ENCODE measurements at regions not wholly inside any gene's neighbourhood (a gene's known extent, or its start where the extent isn't known, plus 50 kb on each side); places are given as distances from the start of the nearest gene placed in this dataset.

- H3K4me3 ChIP-seq = no peak overlapping the region
- intact Hi-C loops (cut with DNase I, micrococcal nuclease) = no loop called here
- TF ChIP-seq CTCF (IDR thresholded peaks at IDR 0.05) = no peak
- no peak for ATAC-seq
- DNase-seq = no peak
- no peaks in the 10 kb centered on the region for H3K4me1 ChIP-seq (ENCODE audit: low read depth)
- no peaks in the 10 kb centered on the region for H3K36me3 ChIP-seq (ENCODE audit: low read depth)
- H3K9me3 ChIP-seq = no peaks in the 10 kb centered on the region
These were observed 1021.7 kb downstream of the NR2F1-AS1 start for GRCh38 chr5:92559331-92559730.

GRCh38 chr5:92556747-92557146, 1024.3 kb downstream of the NR2F1-AS1 start:
- intact Hi-C loops (cut with DNase I, micrococcal nuclease) = no loop called here
- no peak for TF ChIP-seq CTCF (IDR thresholded peaks at IDR 0.05)
- no peaks in the 10 kb centered on the region for H3K4me1 ChIP-seq (ENCODE audit: low read depth)
- H3K36me3 ChIP-seq (ENCODE audit: low read depth) = no peaks in the 10 kb centered on the region
- ATAC-seq = no peak
- no peaks in the 10 kb centered on the region for H3K9me3 ChIP-seq
- no peak overlapping the region for H3K4me3 ChIP-seq
- DNase-seq = no peak

GRCh38 chr5:92554447-92555085, 1026.5 kb downstream of the NR2F1-AS1 start:
- Histone ChIP-seq H3K9me3 (no peaks in the 10 kb centered on the region), H3K4me1 (ENCODE audit: low read depth) (no peaks in the 10 kb centered on the region), H3K36me3 (ENCODE audit: low read depth) (no peaks in the 10 kb centered on the region), H3K4me3 (no peak overlapping the region)
- DNase-seq = no peak
- no peak for ATAC-seq
- intact Hi-C loops (cut with DNase I, micrococcal nuclease) = no loop called here
- no peak for TF ChIP-seq CTCF (IDR thresholded peaks at IDR 0.05)

- ATAC-seq (no peak), DNase-seq (no peak)
- Histone ChIP-seq H3K9me3 (no peaks in the 10 kb centered on the region), H3K4me1 (ENCODE audit: low read depth) (no peaks in the 10 kb centered on the region), H3K4me3 (no peak overlapping the region), H3K36me3 (ENCODE audit: low read depth) (no peaks in the 10 kb centered on the region)
- intact Hi-C loops (cut with DNase I, micrococcal nuclease) = no loop called here
- TF ChIP-seq CTCF (IDR thresholded peaks at IDR 0.05) = no peak
These were observed 1027.7 kb downstream of the NR2F1-AS1 start for GRCh38 chr5:92553326-92553725.

GRCh38 chr5:92552206-92553160, 1028.5 kb downstream of the NR2F1-AS1 start:
- intact Hi-C loops (cut with DNase I, micrococcal nuclease) = no loop called here
- no peak for ATAC-seq
- TF ChIP-seq CTCF (IDR thresholded peaks at IDR 0.05) = no peak
- Histone ChIP-seq H3K9me3 (no peaks in the 10 kb centered on the region), H3K36me3 (ENCODE audit: low read depth) (no peaks in the 10 kb centered on the region), H3K4me1 (ENCODE audit: low read depth) (no peaks in the 10 kb centered on the region), H3K4me3 (no peak overlapping the region)
- no peak for DNase-seq

Data from mucosa of descending colon (tissue), 3 donors.